ENCODE measurements at regions not wholly inside any gene's neighbourhood (a gene's known extent, or its start where the extent isn't known, plus 50 kb on each side); places are given as distances from the start of the nearest gene placed in this dataset.
"Not testable (repeated sequence)": the region's sequence is repeated elsewhere in the genome, so short reads cannot be mapped to it uniquely, and the experiment has no call there.

- no peak for DNase-seq
These were observed 259.2 kb downstream of the C3orf38 start for GRCh38 chr3:88408935-88409334.

DNA sequence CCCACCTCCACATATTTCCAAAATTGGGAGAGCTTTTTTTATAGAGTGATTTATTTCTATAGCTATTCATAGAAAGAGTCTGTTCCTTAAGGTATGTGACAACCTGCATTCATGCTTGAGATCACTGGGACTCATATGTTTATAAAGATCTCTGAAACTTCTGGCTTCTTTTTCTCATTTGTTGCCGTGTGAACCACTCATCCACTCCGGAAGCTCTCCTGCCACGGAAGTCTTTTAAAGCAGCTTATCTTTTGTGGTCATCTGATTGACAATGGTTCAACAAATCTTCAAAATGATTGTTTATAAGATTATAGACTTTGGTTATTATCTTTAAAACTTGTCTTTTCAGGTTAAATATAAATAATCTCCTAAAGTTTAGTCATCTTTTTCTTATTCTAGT is 260.5 kb downstream of the C3orf38 start:
- DNase-seq: no peak

GRCh38 chr3:88412346-88412745 is 262.6 kb downstream of the C3orf38 start:
- DNase-seq: no peak

DNA sequence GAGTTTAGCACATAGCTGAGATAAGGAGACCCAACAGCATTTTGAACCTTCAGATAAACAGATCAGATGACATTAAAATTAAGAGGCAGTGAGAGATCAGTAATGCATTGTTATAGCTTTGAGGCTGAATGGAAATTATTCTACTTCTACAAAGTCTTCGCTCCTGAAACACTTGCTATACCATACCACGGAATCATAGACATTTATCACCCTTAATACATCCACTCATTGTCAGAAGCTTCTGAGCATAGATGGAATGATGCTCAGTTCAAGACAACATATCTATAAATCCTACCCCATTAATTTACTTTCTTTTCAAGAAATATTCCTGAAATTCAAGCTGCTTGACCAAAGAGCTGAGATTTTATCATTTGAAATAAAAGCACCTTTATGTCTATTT is 266.7 kb downstream of the C3orf38 start:
- DNase-seq: no peak

- DNase-seq: no peak
These were observed 268.5 kb downstream of the C3orf38 start for GRCh38 chr3:88418219-88418618.

- DNase-seq: peak; percentile 32
These were observed 283.8 kb downstream of the C3orf38 start for GRCh38 chr3:88433568-88433967.

GRCh38 chr3:88434001-88434400 is 284.2 kb downstream of the C3orf38 start:
- no peak for DNase-seq

- DNase-seq: no peak
These were observed 290.9 kb downstream of the C3orf38 start for GRCh38 chr3:88440701-88441100.

DNA sequence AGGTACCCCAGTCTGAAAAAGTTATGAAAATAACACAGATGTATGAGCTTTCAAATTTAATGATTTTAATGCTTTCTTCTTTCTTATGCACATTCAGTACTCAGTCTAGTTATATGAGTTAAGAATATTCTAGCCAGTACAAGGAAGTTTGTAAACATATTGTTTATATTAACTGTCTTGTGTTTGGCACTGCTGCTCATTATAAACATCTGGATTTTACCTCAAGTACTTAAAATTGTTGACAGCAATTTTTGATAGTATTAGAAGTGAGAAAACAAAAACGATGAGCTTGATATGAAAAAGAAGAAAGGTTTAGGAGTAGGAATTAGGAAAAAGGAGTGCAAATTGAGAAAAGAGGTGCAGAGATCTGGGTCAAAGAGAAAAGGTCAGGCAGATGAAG is 293.3 kb downstream of the C3orf38 start:
- DNase-seq: no peak

GRCh38 chr3:88444251-88444650 is 294.5 kb downstream of the C3orf38 start:
- DNase-seq: peak; percentile 48

GRCh38 chr3:88452228-88452627 is 302.5 kb downstream of the C3orf38 start:
- DNase-seq: no peak

- no peak for DNase-seq
These were observed 310.6 kb downstream of the C3orf38 start for GRCh38 chr3:88460369-88460768.

- DNase-seq: no peak
These were observed 312.5 kb downstream of the C3orf38 start for GRCh38 chr3:88462230-88462629.

- no peak for DNase-seq
These were observed 317.4 kb downstream of the C3orf38 start for GRCh38 chr3:88467191-88467590.

- DNase-seq: no peak
These were observed 319.5 kb downstream of the C3orf38 start for GRCh38 chr3:88469216-88469615.

- no peak for DNase-seq
These were observed 328.7 kb downstream of the C3orf38 start for GRCh38 chr3:88478460-88478859.

GRCh38 chr3:88480822-88481221 is 331.1 kb downstream of the C3orf38 start:
- DNase-seq: no peak

- no peak for DNase-seq
These were observed 335.2 kb downstream of the C3orf38 start for GRCh38 chr3:88485001-88485400.

DNA sequence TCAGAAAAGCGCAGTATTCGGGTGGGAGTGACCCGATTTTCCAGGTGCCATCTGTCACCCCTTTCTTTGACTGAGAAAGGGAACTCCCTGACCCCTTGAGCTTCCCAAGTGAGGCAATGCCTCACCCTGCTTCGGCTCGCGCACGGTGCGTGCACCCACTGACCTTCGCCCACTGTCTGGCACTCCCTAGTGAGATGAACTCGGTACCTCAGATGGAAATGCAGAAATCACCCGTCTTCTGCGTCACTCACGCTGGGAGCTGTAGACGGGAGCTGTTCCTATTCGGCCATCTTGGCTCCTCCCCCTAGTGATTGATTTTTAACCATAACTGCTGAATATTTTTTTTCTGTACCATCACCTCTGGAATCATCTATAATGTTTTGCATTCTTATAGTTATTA is 359.1 kb downstream of the C3orf38 start:
- DNase-seq: not testable (repeated sequence)

- DNase-seq: no peak
These were observed 359.8 kb downstream of the C3orf38 start for GRCh38 chr3:88509582-88509981.

DNA sequence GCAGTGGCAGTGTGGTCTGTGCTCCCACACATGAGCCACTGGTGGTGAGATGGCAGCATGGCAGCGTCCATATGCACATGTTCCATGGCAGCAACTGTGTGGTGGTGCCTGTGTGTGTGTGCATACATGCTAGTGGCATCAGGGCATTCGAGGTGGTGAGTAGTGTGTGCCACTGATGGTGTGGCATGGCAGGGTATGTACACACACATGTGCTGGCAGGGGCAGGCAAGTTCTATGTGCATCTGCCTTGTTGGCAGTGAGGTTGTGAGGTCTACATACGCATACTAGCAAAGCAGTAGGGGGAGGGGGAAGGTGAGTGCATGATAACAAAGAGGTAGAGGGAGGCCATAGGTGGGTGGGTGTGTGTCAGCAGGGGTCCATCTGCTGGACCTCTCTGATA is 378.7 kb downstream of the C3orf38 start:
- DNase-seq: no peak

DNA sequence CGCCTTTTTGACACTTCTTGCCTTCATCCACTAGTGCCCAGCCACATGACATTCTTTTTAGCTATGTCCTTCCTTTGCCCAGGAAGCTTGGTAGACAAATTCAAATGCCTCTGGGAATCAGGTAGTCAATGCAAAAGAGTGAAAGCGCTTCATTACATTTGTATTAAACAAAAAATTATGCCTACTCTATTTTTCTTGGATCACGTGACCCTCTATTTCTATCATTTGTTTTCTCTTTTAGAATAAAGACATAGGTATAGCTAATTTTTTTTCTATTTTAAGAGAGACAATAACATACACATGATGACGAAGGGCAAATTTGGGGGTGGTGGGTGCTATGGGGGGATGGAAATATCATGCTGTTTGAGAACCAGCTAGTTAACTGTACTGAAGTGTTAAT is 384.8 kb downstream of the C3orf38 start:
- DNase-seq: no peak

DNA sequence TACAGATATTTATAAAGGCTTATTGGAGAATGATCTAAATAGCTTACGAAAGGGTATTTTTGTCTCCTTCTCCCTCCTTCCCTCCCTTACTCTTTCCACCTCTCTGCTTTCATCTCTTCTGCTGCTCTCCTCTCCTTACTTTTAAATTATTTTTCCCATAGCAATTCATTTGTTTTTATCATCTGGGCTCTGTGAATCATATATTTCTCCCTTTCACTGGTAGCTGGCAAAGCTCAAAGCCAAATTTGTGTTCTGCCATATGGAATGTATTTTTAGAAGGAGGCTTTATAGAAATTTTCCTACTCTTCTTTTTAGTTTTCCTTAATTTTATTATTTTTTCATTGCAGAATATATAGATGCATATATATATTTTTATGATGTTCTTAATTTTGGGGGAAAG is 385.8 kb downstream of the C3orf38 start:
- DNase-seq: peak; percentile 17

DNA sequence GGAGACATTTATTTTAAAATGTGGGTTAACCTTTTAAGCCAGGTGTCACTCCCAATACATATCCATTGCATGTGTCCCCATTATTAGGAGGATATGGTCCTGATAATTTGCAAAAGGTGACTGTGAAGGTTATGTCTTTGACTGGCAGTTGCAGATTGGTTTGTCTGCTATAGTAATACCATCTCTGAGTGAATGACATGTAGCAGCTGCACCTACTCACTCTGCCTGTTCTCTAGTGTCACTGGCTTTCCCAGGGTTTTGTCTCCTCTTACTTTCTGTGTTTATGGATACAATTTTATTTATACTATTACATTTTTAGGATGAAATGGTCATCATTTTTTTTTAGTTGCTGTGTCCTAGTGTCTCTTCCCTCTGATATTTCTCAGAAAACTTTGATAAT is 393.2 kb downstream of the C3orf38 start:
- DNase-seq: no peak

DNA sequence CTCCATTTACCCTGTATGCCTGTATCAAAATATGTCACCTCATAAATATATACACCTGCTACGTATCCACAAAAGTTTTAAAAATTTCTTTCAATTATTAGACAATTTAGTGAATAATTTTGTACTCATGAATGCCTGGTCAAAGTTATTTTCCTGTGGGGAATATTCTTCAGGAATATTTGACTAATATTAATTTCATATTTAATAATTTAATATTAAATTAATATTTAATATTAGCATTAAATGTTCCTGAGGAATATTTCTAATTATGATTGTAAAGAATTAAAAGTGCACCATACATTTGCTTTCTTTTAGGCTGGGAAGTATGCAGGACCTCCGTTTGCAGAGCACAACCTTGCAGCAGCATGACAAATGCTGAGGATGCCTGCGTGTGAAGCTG is 422.7 kb downstream of the C3orf38 start:
- no peak for DNase-seq
